Astrocyte of the cerebellum (primary cell): ENCODE measurements at regions not wholly inside any gene's neighbourhood (a gene's known extent, or its start where the extent isn't known, plus 50 kb on each side); places are given as distances from the start of the nearest gene placed in this dataset.

Source experiments
- DNase-seq: peaks from one replicate; pipeline ENCODE4 v3.0.0-alpha.2; 2011; ENCODE audit warnings: low read depth
- H3K4me3 ChIP-seq: 2 replicates; pipeline ENCODE4 v1.5.1; 2011; ENCODE audit warnings: mild to moderate bottlenecking, low read depth, low read length, moderate library complexity
- in situ Hi-C: cut with HindIII; loops from 2 replicates; pipeline ENCODE4 v1.10.0; 2017; ENCODE audit warnings: low sequenced_read_pairs
- TF ChIP-seq, protein P1 (sequence below): IDR thresholded peaks from 2 replicates; pipeline ENCODE4 v1.5.1; 2012; ENCODE audit warnings: low read length, low read depth, moderate library complexity, mild to moderate bottlenecking; ENCODE audit errors: missing control alignments

DNA sequence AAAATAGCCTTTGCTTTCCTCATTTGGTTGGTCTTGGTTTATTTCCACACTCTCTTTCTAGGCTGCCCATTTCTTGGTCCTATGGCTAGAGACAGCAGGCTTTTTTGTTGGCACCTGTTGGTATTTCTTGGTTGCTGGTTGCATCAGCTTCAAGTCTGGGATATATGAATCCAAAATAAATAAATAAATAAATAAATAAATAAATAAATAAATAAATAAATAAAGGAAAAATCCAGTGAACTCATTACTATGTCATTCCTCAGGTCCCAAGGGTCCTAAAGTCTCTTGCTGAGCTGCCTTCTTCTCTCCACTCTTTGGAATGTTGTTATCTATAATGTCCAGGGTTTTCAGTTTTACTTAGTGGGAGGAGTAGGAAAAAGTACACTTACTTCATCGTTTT is 165.9 kb upstream of the MEX3C start:
- no peak for DNase-seq
- no peak overlapping the region for H3K4me3 ChIP-seq
- in situ Hi-C loops, result no loop called here
- TF ChIP-seq, protein P1, sequence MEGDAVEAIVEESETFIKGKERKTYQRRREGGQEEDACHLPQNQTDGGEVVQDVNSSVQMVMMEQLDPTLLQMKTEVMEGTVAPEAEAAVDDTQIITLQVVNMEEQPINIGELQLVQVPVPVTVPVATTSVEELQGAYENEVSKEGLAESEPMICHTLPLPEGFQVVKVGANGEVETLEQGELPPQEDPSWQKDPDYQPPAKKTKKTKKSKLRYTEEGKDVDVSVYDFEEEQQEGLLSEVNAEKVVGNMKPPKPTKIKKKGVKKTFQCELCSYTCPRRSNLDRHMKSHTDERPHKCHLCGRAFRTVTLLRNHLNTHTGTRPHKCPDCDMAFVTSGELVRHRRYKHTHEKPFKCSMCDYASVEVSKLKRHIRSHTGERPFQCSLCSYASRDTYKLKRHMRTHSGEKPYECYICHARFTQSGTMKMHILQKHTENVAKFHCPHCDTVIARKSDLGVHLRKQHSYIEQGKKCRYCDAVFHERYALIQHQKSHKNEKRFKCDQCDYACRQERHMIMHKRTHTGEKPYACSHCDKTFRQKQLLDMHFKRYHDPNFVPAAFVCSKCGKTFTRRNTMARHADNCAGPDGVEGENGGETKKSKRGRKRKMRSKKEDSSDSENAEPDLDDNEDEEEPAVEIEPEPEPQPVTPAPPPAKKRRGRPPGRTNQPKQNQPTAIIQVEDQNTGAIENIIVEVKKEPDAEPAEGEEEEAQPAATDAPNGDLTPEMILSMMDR, result no peak

DNA sequence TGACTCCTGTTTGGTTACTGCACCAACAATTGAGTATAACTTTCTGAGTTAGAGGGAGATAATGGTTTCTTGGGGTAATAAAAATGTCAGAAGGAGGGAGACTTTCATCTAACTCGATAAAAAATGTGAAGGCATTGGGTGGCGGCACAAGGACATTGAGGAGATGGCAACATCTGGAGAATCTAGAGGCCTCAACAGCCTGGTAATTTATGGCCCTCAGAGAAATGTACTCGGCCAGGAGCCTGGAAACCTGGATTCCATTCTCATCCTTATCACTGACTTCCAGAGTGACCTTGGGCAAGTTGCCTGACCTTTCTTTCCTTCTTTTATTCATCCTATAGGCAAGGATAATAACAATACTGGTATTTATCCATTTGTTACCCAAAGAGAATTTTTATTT is 173.5 kb upstream of the MEX3C start:
- TF ChIP-seq, protein P1, result no peak
- DNase-seq, result no peak
- no peak overlapping the region for H3K4me3 ChIP-seq
- in situ Hi-C loops, result no loop called here

DNA sequence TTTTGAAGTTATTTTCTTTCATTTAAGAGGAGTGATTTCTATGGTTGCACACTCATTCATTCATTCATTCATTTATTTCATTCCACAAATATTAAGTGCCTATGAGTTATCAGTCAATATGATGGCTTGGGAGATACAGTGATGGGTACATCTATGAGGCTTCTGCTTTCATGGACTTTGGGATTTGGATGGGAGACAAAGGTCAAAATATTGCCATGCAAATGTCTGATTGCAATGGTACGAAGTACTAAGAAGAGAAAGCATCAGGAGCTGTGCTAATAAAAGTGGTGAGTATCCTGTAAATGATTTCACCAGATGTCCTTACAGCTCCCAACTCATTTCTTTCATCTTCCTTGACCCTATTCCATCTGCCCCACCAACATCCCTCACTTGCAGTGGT is 174.4 kb upstream of the MEX3C start:
- in situ Hi-C loops, result no loop called here
- no peak overlapping the region for H3K4me3 ChIP-seq
- TF ChIP-seq, protein P1, result no peak
- DNase-seq, result no peak

DNA sequence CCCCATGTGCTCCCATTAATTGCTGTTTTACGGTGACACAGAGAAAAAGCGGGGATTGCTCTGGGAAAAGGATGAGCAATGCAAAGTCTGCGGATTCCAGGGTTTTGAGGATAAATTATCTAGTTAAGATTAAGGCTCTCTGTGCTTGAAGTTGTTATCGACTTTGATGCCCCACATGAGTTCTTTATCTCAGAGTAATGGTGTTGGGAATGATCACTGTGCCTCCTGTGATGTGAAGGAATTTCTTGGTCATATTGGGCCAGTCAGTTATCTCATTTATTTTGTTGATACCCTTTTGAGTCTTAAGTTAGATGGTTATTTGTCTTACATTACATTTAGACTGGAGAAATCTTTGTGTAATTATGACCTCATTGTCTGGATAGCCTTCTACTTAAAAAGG is 184.6 kb upstream of the MEX3C start:
- TF ChIP-seq, protein P1, result no peak
- H3K4me3 ChIP-seq, result no peak overlapping the region
- in situ Hi-C loops, result no loop called here
- no peak for DNase-seq

DNA sequence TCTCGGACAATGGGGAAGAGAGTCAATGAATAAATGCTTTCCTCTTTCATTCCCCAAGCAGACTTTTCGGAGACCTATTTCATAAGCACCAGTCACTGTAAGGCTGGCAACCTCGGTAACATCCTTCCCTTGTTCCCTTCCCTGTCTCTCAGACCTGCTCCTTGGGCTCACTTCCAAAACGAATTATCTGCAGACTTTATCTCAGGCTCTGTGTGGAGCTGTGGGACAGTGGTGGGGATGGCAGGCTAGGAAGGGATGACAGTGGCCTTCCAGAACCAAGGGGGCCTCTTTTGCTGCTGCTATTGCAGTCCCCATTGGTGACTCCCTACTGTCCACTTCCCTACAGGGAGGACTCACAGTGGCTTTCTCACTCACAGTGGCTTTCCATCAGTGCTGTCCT is 185.6 kb upstream of the MEX3C start:
- in situ Hi-C loops, result no loop called here
- TF ChIP-seq, protein P1, result no peak
- DNase-seq, result no peak
- no peak overlapping the region for H3K4me3 ChIP-seq

DNA sequence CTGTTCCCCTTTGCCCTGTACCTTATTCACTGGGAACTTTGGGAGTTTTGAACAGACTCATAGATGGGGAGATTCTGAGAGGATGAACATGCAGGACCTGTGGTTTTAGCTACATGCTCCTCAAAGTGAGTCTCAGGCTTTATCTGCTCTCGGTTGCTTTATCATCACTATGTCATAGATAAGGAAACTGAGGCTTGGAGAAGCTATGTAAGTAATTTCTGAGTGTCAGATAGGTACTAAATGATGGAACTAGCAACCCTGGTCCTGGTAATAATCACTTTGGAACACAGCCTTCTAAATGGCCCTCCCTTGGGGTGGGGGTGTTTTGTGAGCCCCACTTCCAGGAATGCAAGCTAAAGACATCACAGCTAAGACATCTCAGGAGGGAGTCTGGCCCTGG is 186.2 kb upstream of the MEX3C start:
- in situ Hi-C loops, result no loop called here

DNA sequence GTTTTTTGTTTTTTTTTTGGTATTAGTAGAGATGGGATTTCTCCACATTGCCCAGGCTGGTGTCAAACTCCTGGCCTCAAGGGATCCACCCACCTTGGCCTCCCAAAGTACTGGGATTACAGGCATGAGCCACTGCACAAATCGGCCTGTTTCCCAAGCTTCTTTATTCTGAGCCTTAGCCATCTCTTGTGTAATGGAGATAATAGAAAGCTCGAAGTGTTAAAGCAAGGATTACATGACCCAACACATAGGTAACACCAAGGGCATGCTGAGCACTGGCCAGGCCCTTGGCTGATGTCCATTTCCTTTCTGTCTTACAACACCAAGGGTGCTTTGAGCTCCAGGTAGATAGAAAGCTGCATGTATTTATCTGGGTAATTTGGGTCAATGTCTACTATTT is 187.8 kb upstream of the MEX3C start:
- TF ChIP-seq, protein P1, result no peak
- in situ Hi-C loops, result no loop called here
- no peak overlapping the region for H3K4me3 ChIP-seq
- no peak for DNase-seq

More for the DNA sequence above, 186.2 kb upstream of the MEX3C start:
- H3K4me3 ChIP-seq, result no peak overlapping the region
- TF ChIP-seq, protein P1, result no peak
- no peak for DNase-seq
